K562 (cell line): ENCODE measurements at regions not wholly inside any gene's neighbourhood (a gene's known extent, or its start where the extent isn't known, plus 50 kb on each side); places are given as distances from the start of the nearest gene placed in this dataset.

Source experiments
- SOX6 ChIP-seq: fragments of 450-650 bp; IDR thresholded peaks from 2 replicates; pipeline ENCODE4 v1.6.1; 2014; ENCODE audit warnings: mild to moderate bottlenecking
- TEAD4 ChIP-seq, 2 experiments: sonication (generic) in 1 of 2; formaldehyde crosslinking in 1 of 2; IDR thresholded peaks; 2 replicates each; pipeline versions ENCODE4 v1.6.1 to v1.8.0; 2012 to 2022; ENCODE audit warnings: borderline replicate concordance in 1 of 2, inconsistent platforms in 1 of 2, low read length in 1 of 2, mild to moderate bottlenecking in 1 of 2, missing genetic modification reagents in 1 of 2
- ZNF274 ChIP-seq: IDR thresholded peaks from 2 replicates; pipeline ENCODE4 v1.6.1; 2011; ENCODE audit warnings: low read depth, mild to moderate bottlenecking, low read length, moderate library complexity, borderline replicate concordance
- TF ChIP-seq, protein P1 (sequence below): fragments of 450-650 bp; IDR thresholded peaks from 2 replicates; pipeline ENCODE4 v1.6.1; 2016; ENCODE audit warnings: mild to moderate bottlenecking, moderate library complexity

DNA sequence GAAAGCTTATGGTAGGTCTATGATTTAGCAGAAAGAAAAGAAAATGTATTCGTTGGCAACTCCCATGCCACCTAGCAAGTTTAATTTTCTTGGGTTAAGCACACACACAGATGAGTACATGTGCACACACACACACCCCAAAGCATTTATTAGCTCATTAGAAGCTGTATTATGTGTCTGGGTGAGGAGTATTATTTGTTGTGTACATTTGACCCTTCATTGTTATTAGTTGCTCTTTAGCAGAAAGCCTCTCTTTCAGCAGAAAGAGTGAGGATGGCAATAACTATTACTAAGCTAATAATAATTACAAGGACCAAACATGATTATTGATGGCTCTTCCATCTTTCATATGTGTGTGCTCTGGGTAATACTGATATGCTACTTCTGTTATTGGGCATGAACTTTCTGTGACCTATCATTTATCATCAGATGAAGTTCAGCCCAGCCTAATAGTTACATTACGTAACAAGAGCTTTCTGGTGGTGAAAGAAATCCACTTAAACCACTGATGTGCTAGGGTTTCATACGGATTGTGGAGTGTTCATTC, 177.4 kb upstream of the OBI1 start (continued):
- TF ChIP-seq, protein P1, sequence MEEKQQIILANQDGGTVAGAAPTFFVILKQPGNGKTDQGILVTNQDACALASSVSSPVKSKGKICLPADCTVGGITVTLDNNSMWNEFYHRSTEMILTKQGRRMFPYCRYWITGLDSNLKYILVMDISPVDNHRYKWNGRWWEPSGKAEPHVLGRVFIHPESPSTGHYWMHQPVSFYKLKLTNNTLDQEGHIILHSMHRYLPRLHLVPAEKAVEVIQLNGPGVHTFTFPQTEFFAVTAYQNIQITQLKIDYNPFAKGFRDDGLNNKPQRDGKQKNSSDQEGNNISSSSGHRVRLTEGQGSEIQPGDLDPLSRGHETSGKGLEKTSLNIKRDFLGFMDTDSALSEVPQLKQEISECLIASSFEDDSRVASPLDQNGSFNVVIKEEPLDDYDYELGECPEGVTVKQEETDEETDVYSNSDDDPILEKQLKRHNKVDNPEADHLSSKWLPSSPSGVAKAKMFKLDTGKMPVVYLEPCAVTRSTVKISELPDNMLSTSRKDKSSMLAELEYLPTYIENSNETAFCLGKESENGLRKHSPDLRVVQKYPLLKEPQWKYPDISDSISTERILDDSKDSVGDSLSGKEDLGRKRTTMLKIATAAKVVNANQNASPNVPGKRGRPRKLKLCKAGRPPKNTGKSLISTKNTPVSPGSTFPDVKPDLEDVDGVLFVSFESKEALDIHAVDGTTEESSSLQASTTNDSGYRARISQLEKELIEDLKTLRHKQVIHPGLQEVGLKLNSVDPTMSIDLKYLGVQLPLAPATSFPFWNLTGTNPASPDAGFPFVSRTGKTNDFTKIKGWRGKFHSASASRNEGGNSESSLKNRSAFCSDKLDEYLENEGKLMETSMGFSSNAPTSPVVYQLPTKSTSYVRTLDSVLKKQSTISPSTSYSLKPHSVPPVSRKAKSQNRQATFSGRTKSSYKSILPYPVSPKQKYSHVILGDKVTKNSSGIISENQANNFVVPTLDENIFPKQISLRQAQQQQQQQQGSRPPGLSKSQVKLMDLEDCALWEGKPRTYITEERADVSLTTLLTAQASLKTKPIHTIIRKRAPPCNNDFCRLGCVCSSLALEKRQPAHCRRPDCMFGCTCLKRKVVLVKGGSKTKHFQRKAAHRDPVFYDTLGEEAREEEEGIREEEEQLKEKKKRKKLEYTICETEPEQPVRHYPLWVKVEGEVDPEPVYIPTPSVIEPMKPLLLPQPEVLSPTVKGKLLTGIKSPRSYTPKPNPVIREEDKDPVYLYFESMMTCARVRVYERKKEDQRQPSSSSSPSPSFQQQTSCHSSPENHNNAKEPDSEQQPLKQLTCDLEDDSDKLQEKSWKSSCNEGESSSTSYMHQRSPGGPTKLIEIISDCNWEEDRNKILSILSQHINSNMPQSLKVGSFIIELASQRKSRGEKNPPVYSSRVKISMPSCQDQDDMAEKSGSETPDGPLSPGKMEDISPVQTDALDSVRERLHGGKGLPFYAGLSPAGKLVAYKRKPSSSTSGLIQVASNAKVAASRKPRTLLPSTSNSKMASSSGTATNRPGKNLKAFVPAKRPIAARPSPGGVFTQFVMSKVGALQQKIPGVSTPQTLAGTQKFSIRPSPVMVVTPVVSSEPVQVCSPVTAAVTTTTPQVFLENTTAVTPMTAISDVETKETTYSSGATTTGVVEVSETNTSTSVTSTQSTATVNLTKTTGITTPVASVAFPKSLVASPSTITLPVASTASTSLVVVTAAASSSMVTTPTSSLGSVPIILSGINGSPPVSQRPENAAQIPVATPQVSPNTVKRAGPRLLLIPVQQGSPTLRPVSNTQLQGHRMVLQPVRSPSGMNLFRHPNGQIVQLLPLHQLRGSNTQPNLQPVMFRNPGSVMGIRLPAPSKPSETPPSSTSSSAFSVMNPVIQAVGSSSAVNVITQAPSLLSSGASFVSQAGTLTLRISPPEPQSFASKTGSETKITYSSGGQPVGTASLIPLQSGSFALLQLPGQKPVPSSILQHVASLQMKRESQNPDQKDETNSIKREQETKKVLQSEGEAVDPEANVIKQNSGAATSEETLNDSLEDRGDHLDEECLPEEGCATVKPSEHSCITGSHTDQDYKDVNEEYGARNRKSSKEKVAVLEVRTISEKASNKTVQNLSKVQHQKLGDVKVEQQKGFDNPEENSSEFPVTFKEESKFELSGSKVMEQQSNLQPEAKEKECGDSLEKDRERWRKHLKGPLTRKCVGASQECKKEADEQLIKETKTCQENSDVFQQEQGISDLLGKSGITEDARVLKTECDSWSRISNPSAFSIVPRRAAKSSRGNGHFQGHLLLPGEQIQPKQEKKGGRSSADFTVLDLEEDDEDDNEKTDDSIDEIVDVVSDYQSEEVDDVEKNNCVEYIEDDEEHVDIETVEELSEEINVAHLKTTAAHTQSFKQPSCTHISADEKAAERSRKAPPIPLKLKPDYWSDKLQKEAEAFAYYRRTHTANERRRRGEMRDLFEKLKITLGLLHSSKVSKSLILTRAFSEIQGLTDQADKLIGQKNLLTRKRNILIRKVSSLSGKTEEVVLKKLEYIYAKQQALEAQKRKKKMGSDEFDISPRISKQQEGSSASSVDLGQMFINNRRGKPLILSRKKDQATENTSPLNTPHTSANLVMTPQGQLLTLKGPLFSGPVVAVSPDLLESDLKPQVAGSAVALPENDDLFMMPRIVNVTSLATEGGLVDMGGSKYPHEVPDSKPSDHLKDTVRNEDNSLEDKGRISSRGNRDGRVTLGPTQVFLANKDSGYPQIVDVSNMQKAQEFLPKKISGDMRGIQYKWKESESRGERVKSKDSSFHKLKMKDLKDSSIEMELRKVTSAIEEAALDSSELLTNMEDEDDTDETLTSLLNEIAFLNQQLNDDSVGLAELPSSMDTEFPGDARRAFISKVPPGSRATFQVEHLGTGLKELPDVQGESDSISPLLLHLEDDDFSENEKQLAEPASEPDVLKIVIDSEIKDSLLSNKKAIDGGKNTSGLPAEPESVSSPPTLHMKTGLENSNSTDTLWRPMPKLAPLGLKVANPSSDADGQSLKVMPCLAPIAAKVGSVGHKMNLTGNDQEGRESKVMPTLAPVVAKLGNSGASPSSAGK = no peak
- TF ChIP-seq SOX6 = no peak
- no peak for TF ChIP-seq ZNF274
- TF ChIP-seq TEAD4 (IDR thresholded peaks at IDR 0.05; ENCODE audit: low read length) = no peak
- no peak for TF ChIP-seq TEAD4 (CRISPR knock-in tag; IDR thresholded peaks at IDR 0.05; ENCODE audit: borderline replicate concordance)
